ENCODE measurements at regions not wholly inside any gene's neighbourhood (a gene's known extent, or its start where the extent isn't known, plus 50 kb on each side); places are given as distances from the start of the nearest gene placed in this dataset.

- TF ChIP-seq REST (IDR thresholded peaks at IDR 0.05; ENCODE audit: insufficient read depth in 1 of 2, low read depth in 2 of 2, low read length in 2 of 2) (no peak), FOXP2 (optimal IDR thresholded peaks at IDR 0.05; ENCODE audit: borderline replicate concordance, extremely low read depth, extremely low read length, insufficient read depth) (no peak), SIN3A (IDR thresholded peaks at IDR 0.05; ENCODE audit: borderline replicate concordance, insufficient read depth, low read length) (no peak), TAF1 (IDR thresholded peaks at IDR 0.05; ENCODE audit: borderline replicate concordance, insufficient read depth, low read length) (no peak), POLR2AphosphoS5 (IDR thresholded peaks at IDR 0.05; ENCODE audit: low read depth, low read length) (no peak)
These were observed 143.7 kb downstream of the CDH26 start for GRCh38 chr20:60101891-60102281.

- no peak for TF ChIP-seq REST (IDR thresholded peaks at IDR 0.05; ENCODE audit: insufficient read depth in 1 of 2, low read depth in 2 of 2, low read length in 2 of 2)
- TF ChIP-seq POLR2AphosphoS5 (IDR thresholded peaks at IDR 0.05; ENCODE audit: low read depth, low read length) = no peak
- TF ChIP-seq FOXP2 (optimal IDR thresholded peaks at IDR 0.05; ENCODE audit: borderline replicate concordance, extremely low read depth, extremely low read length, insufficient read depth) = no peak
- no peak for TF ChIP-seq SIN3A (IDR thresholded peaks at IDR 0.05; ENCODE audit: borderline replicate concordance, insufficient read depth, low read length)
- no peak for TF ChIP-seq TAF1 (IDR thresholded peaks at IDR 0.05; ENCODE audit: borderline replicate concordance, insufficient read depth, low read length)
These were observed 144.5 kb downstream of the CDH26 start for GRCh38 chr20:60102665-60103210.

- no peak for TF ChIP-seq REST (IDR thresholded peaks at IDR 0.05; ENCODE audit: insufficient read depth in 1 of 2, low read depth in 2 of 2, low read length in 2 of 2)
- no peak for TF ChIP-seq FOXP2 (optimal IDR thresholded peaks at IDR 0.05; ENCODE audit: borderline replicate concordance, extremely low read depth, extremely low read length, insufficient read depth)
- no peak for TF ChIP-seq SIN3A (IDR thresholded peaks at IDR 0.05; ENCODE audit: borderline replicate concordance, insufficient read depth, low read length)
These were observed 147.0 kb downstream of the CDH26 start for GRCh38 chr20:60104993-60105803.

GRCh38 chr20:60107621-60108390 is 149.6 kb downstream of the CDH26 start:
- no peak for TF ChIP-seq FOXP2 (optimal IDR thresholded peaks at IDR 0.05; ENCODE audit: borderline replicate concordance, extremely low read depth, extremely low read length, insufficient read depth)
- TF ChIP-seq REST (IDR thresholded peaks at IDR 0.05; ENCODE audit: insufficient read depth in 1 of 2, low read depth in 2 of 2, low read length in 2 of 2) = no peak
- TF ChIP-seq POLR2AphosphoS5 (IDR thresholded peaks at IDR 0.05; ENCODE audit: low read depth, low read length) = no peak
- TF ChIP-seq TAF1 (IDR thresholded peaks at IDR 0.05; ENCODE audit: borderline replicate concordance, insufficient read depth, low read length) = no peak
- no peak for TF ChIP-seq SIN3A (IDR thresholded peaks at IDR 0.05; ENCODE audit: borderline replicate concordance, insufficient read depth, low read length)

Measured in PFSK-1 (cell line).